Stimulated activated naive CD8-positive, alpha-beta T cell treated with anti-CD3 and anti-CD28 coated beads, Interleukin-15, amount 100 ng/mL, for 72 hours (primary cell): ENCODE measurements at regions not wholly inside any gene's neighbourhood (a gene's known extent, or its start where the extent isn't known, plus 50 kb on each side); places are given as distances from the start of the nearest gene placed in this dataset.

ENCODE experiments used
- ATAC-seq: fragments of 150-1000 bp; cut with Tn5 transposase; 2 replicates; pipeline ENCODE4 v1.10.0; 2021; ENCODE audit warnings: mild to moderate bottlenecking, moderate library complexity
- DNase-seq, 2 donors: peaks; one replicate each; pipeline ENCODE4 v3.0.0; 2021 to 2022
- H3K27ac Mint-ChIP-seq, 2 donors: one replicate each; pipeline ENCODE4 v1.8.0; 2022; ENCODE audit warnings: mild to moderate bottlenecking in 2 of 2, mixed read lengths in 2 of 2, moderate library complexity in 2 of 2
- H3K27me3 Mint-ChIP-seq: one replicate; pipeline ENCODE4 v1.8.0; 2022; ENCODE audit warnings: mixed read lengths
- H3K4me1 Mint-ChIP-seq: one replicate; pipeline ENCODE4 v1.8.0; 2022; ENCODE audit warnings: mild to moderate bottlenecking, mixed read lengths
- H3K4me3 Mint-ChIP-seq, 2 donors: one replicate each; pipeline ENCODE4 v1.8.0; 2022; ENCODE audit warnings: mild to moderate bottlenecking in 2 of 2, mixed read lengths in 2 of 2, moderate library complexity in 1 of 2
- H3K9me3 Mint-ChIP-seq, 2 donors: one replicate each; pipeline ENCODE4 v1.8.0; 2022; ENCODE audit warnings: mixed read lengths in 2 of 2

- Mint-ChIP-seq H3K4me1 (no peaks in the 10 kb centered on the region), H3K27me3 (no peaks in the 10 kb centered on the region), H3K9me3 (peaks cover 15 to 23% of the 10 kb centered on the region in 2 donors), H3K4me3 (no peak overlapping the region), H3K27ac (no peak overlapping the region)
- ATAC-seq (no peak), DNase-seq (no peak)
These were observed 169.1 kb downstream of the CSNK1G3 start for GRCh38 chr5:123681061-123681460.

- Mint-ChIP-seq H3K4me1 (no peaks in the 10 kb centered on the region), H3K27me3 (peaks cover 10% of the 10 kb centered on the region), H3K27ac (no peak overlapping the region), H3K4me3 (no peak overlapping the region), H3K9me3 (no peaks in the 10 kb centered on the region)
- DNase-seq, result no peak
- ATAC-seq, result peak; percentile 31
These were observed 161.1 kb downstream of the CSNK1G3 start for GRCh38 chr5:123673107-123673506.

- Mint-ChIP-seq H3K27me3 (peaks cover 22% of the 10 kb centered on the region), H3K4me3 (no peak overlapping the region), H3K27ac (no peak overlapping the region), H3K4me1 (no peaks in the 10 kb centered on the region), H3K9me3 (no peaks in the 10 kb centered on the region)
- DNase-seq (no peak), ATAC-seq (no peak)
These were observed 159.9 kb downstream of the CSNK1G3 start for GRCh38 chr5:123671711-123672456.

- Mint-ChIP-seq H3K27me3 (peaks cover 22% of the 10 kb centered on the region), H3K9me3 (no peaks in the 10 kb centered on the region), H3K27ac (no peak overlapping the region), H3K4me1 (no peaks in the 10 kb centered on the region), H3K4me3 (no peak overlapping the region)
- ATAC-seq (no peak), DNase-seq (peak; percentile 14 to 21)
These were observed 159.1 kb downstream of the CSNK1G3 start for GRCh38 chr5:123671042-123671441.
